BJ (cell line): ENCODE measurements at regions not wholly inside any gene's neighbourhood (a gene's known extent, or its start where the extent isn't known, plus 50 kb on each side); places are given as distances from the start of the nearest gene placed in this dataset.

ENCODE experiments used
- CTCF ChIA-PET: fragments of 350-600 bp; formaldehyde crosslinking; extraction: SDS; loops from one replicate; lab custom pipeline; 2021; ENCODE audit warnings: antibody characterized with exemption, inconsistent platforms; lab: Yijun Ruan, JAX
- POLR2A ChIA-PET: fragments of 300-600 bp; sonication (Branson Sonifier 250); formaldehyde crosslinking; extraction: SDS; loops from one replicate; lab custom pipeline; 2021; ENCODE audit warnings: antibody characterized with exemption; lab: Charles Lee
- DNase-seq: peaks from one replicate; pipeline ENCODE4 v3.0.0-alpha.2; 2011; ENCODE audit warnings: low read depth
- H3K27me3 ChIP-seq: 2 replicates; pipeline ENCODE4 v1.6.0; 2011; ENCODE audit warnings: low read length; ENCODE audit not compliant: control insufficient read depth, insufficient read depth
- H3K36me3 ChIP-seq: 2 replicates; pipeline ENCODE4 v1.5.1; 2011; ENCODE audit warnings: low read length; ENCODE audit not compliant: control insufficient read depth, insufficient read depth
- H3K4me3 ChIP-seq: 2 replicates; pipeline ENCODE4 v1.5.1; 2011; ENCODE audit warnings: low read depth, mild to moderate bottlenecking, control low read depth, low read length
- TF ChIP-seq, protein P1 (sequence below): IDR thresholded peaks from 2 replicates; pipeline ENCODE4 v1.5.1; 2011; ENCODE audit warnings: low read depth, mild to moderate bottlenecking, control low read depth, inconsistent platforms, low read length, moderate library complexity; ENCODE audit not compliant: insufficient read depth

GRCh38 chr13:44874886-44875630, 114.2 kb downstream of the NUFIP1 start:
- DNase-seq = no peak
- ChIA-PET CTCF (interaction anchor here (0.7 to 1.6 kb wide), 4 partner anchors 20 to 392 kb away, joined by 3 to 4 read pairs (median 4); no protein-coding TSS in a partner anchor), POLR2A (no interaction called here)
- Histone ChIP-seq H3K4me3 (no peak overlapping the region), H3K27me3 (no peaks in the 10 kb centered on the region), H3K36me3 (no peaks in the 10 kb centered on the region)
- TF ChIP-seq, protein P1, sequence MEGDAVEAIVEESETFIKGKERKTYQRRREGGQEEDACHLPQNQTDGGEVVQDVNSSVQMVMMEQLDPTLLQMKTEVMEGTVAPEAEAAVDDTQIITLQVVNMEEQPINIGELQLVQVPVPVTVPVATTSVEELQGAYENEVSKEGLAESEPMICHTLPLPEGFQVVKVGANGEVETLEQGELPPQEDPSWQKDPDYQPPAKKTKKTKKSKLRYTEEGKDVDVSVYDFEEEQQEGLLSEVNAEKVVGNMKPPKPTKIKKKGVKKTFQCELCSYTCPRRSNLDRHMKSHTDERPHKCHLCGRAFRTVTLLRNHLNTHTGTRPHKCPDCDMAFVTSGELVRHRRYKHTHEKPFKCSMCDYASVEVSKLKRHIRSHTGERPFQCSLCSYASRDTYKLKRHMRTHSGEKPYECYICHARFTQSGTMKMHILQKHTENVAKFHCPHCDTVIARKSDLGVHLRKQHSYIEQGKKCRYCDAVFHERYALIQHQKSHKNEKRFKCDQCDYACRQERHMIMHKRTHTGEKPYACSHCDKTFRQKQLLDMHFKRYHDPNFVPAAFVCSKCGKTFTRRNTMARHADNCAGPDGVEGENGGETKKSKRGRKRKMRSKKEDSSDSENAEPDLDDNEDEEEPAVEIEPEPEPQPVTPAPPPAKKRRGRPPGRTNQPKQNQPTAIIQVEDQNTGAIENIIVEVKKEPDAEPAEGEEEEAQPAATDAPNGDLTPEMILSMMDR = no peak

DNA sequence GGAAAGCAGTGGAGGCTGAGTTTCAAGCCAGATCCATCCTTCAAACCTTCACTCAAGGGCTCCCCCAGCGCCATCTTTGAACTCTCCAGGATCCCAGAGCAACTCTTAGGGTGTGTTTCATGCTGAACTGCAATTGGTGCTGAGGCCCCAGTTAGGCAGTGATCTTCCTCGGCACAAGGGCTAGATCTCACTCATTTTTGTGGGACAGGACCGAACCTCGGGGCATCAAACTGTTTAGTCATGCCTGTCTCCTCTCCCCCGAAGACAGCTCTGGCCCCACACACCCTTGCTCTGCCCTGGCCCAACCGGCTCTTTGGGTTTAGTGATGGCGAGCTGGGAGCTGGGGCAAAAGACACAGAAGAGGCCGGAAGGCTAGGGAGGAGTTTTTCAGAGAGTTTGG, 115.1 kb downstream of the NUFIP1 start:
- DNase-seq = no peak
- ChIA-PET POLR2A (no interaction called here), CTCF (no interaction called here)
- TF ChIP-seq, protein P1 = no peak
- no peaks in the 10 kb centered on the region for H3K36me3 ChIP-seq
- H3K27me3 ChIP-seq = no peaks in the 10 kb centered on the region
- no peak overlapping the region for H3K4me3 ChIP-seq

DNA sequence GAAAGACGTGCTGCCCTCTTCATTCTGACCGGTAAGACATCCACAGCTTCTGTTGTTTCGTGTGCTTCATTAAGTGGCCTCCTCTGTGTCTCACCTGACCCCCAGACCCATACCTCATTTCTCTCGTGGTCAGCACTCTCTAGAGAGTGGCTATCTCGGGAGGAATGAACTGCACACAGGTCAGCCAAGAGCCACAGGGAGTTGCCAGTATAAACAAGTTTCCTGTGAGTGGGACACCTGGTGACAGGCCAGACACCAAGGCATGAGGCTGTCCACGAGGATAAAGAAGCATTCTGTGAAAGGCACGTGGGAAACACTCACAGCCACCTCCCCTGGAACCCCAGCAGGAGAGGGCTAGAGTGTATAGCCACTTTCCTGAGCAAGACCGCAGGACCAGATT, 115.8 kb downstream of the NUFIP1 start:
- CTCF ChIA-PET = interaction anchor here (0.7 to 1.7 kb wide), 2 partner anchors 61 to 390 kb away, joined by 3 to 4 read pairs; no protein-coding TSS in a partner anchor
- TF ChIP-seq, protein P1 = no peak
- Histone ChIP-seq H3K27me3 (no peaks in the 10 kb centered on the region), H3K4me3 (no peak overlapping the region), H3K36me3 (no peaks in the 10 kb centered on the region)
- DNase-seq = no peak
- POLR2A ChIA-PET = no interaction called here

DNA sequence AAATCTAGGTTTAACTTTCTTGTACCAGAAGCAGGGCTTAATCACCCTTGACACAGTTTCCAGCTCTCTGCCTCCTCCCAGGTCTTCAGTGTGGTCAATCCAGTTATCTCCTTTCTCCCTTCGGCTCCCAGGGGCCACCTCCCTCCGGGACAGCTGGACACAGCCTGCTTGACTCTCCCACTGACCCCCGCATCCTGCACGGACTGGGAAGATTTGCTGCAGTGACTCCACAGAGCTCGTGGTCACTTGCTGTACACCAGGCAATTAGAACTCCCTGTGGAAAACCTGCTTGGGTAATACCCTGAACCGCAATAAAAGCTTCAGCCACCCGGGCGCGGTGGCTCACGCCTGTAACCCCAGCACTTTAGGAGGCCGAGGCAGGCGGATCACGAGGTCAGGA, 116.5 kb downstream of the NUFIP1 start:
- Histone ChIP-seq H3K36me3 (no peaks in the 10 kb centered on the region), H3K27me3 (no peaks in the 10 kb centered on the region), H3K4me3 (no peak overlapping the region)
- POLR2A ChIA-PET = no interaction called here
- no peak for DNase-seq
- TF ChIP-seq, protein P1 = no peak
- CTCF ChIA-PET = interaction anchor here (0.7 to 1.7 kb wide), 3 partner anchors 31 to 389 kb away, joined by 3 to 4 read pairs (median 3); no protein-coding TSS in a partner anchor

DNA sequence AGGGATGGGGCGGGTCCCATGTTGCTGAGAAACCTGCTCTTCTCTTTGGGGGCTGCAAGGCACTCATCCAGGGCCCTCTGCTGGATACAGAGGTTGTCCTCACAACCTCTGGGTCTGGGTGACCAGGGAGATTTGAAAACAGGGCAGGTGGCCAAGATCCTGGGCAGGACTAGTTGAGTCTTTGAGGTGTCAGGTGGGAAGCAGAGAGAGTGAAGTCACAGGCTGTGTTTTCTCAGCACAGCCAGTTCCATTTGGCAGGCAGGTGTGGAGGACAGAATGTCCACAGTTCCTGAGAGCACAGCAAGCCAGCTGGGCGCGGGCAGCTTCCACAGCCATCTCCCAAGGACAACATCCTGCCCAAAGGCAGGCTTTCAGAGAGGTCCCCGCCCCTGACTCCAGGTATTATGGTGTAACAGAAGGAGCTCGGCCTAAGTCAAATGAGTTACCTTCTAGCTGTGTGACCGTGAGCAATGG, 118.8 kb downstream of the NUFIP1 start:
- POLR2A ChIA-PET = no interaction called here
- TF ChIP-seq, protein P1 = no peak
- H3K36me3 ChIP-seq = no peaks in the 10 kb centered on the region
- no peak overlapping the region for H3K4me3 ChIP-seq
- no peaks in the 10 kb centered on the region for H3K27me3 ChIP-seq
- CTCF ChIA-PET = no interaction called here
- DNase-seq = no peak
